ENCODE measurements at regions not wholly inside any gene's neighbourhood (a gene's known extent, or its start where the extent isn't known, plus 50 kb on each side); places are given as distances from the start of the nearest gene placed in this dataset.

DNA sequence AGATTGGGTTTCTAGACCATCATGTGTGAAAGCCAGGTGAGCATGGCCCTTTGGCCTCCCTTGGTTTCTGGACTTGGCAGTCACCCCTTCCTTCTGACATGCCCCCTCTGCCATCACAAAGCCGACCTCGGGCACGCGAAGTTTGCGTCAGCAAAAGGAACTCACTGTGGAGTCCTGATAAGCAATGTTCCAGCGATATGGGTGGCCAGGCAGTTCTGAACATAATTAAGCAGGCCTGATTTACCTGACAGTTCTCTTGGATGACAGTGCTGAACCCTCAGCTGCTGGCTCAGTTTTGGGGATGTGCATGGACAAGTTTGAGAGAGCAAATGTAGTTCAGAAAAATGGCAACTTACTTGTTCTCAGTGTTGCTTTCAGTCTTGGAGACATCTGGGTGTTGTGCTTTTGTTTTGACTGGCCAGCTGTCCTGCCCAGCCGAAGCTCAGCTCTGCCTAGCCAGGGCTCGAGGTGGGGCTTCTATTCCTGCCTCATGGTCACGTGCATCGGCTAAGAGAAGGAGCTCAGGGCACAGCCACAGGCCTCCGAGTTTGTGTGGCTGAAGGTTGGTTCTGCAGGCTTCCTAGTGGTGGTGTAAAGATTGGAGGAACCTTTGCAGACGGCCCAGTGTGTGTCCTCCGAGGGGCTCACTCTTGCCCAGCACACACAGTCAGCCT is 78.3 kb downstream of the CLDN34 start:
- Histone ChIP-seq H3K9me3 (ENCODE audit: low read depth, low read length, poor library complexity, severe bottlenecking) (no peaks in the 10 kb centered on the region), H3K4me1 (ENCODE audit: insufficient read depth, low read length, poor library complexity, severe bottlenecking) (peaks cover 10% of the 10 kb centered on the region), H3K4me3 (ENCODE audit: low read depth, low read length, poor library complexity, severe bottlenecking) (no peak overlapping the region), H3K27ac (ENCODE audit: low read depth, low read length, poor library complexity, severe bottlenecking) (no peak overlapping the region), H3K27me3 (replicated peaks; ENCODE audit: insufficient read depth, low read depth, low read length, poor library complexity) (no peaks in the 10 kb centered on the region), H3K36me3 (ENCODE audit: insufficient read depth, low read length, poor library complexity, severe bottlenecking) (no peaks in the 10 kb centered on the region)
- TF ChIP-seq EZH2 (IDR thresholded peaks at IDR 0.05; ENCODE audit: borderline replicate concordance, low read depth, low read length, poor library complexity, severe bottlenecking), result no peak
- TF ChIP-seq, protein P1, sequence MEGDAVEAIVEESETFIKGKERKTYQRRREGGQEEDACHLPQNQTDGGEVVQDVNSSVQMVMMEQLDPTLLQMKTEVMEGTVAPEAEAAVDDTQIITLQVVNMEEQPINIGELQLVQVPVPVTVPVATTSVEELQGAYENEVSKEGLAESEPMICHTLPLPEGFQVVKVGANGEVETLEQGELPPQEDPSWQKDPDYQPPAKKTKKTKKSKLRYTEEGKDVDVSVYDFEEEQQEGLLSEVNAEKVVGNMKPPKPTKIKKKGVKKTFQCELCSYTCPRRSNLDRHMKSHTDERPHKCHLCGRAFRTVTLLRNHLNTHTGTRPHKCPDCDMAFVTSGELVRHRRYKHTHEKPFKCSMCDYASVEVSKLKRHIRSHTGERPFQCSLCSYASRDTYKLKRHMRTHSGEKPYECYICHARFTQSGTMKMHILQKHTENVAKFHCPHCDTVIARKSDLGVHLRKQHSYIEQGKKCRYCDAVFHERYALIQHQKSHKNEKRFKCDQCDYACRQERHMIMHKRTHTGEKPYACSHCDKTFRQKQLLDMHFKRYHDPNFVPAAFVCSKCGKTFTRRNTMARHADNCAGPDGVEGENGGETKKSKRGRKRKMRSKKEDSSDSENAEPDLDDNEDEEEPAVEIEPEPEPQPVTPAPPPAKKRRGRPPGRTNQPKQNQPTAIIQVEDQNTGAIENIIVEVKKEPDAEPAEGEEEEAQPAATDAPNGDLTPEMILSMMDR (conservative IDR thresholded peaks at IDR 0.05; ENCODE audit: low read depth, low read length), result no peak
- no TSS peak for BruUV-seq (replicated peaks)
- ChIA-PET POLR2A (ENCODE audit: low non-redundant PET) (no interaction called here), CTCF (no interaction called here)
- no peak for DNase-seq (ENCODE audit: low spot score)
- intact Hi-C loops (cut with micrococcal nuclease; ENCODE audit: unreplicated experiment), result no loop called here

DNA sequence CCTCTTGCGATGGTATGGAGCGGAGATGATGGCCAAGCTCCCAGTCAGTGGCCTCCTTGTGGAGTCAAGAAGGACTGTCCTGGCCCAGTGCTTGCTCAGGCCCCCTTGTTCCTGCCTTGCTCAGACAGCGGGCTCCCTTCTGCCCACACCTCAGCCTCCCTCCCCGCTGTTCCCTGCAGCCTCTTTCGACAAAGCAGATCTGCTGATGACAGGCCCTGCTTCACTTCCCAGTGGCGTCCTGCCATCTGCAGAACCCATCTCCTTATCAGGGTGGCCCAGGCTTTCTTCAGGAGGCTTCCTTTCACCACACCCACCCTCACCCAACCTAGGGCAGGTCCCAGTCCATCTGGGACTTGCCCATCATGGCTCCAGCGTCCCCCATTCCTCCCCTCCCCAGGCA is 80.0 kb downstream of the CLDN34 start:
- CTCF ChIA-PET, result no interaction called here
- Histone ChIP-seq H3K27ac (ENCODE audit: low read depth, low read length, poor library complexity, severe bottlenecking) (no peak overlapping the region), H3K4me1 (ENCODE audit: insufficient read depth, low read length, poor library complexity, severe bottlenecking) (no peaks in the 10 kb centered on the region), H3K27me3 (replicated peaks; ENCODE audit: insufficient read depth, low read depth, low read length, poor library complexity) (no peaks in the 10 kb centered on the region), H3K4me3 (ENCODE audit: low read depth, low read length, poor library complexity, severe bottlenecking) (no peak overlapping the region), H3K9me3 (ENCODE audit: low read depth, low read length, poor library complexity, severe bottlenecking) (no peaks in the 10 kb centered on the region), H3K36me3 (ENCODE audit: insufficient read depth, low read length, poor library complexity, severe bottlenecking) (no peaks in the 10 kb centered on the region)
- TF ChIP-seq, protein P1 (conservative IDR thresholded peaks at IDR 0.05; ENCODE audit: low read depth, low read length), result no peak
- no peak for TF ChIP-seq EZH2 (IDR thresholded peaks at IDR 0.05; ENCODE audit: borderline replicate concordance, low read depth, low read length, poor library complexity, severe bottlenecking)
- intact Hi-C loops (cut with micrococcal nuclease; ENCODE audit: unreplicated experiment), result no loop called here
- POLR2A ChIA-PET (ENCODE audit: low non-redundant PET), result no interaction called here
- no peak for DNase-seq (ENCODE audit: low spot score)
- BruUV-seq (replicated peaks), result no TSS peak

DNA sequence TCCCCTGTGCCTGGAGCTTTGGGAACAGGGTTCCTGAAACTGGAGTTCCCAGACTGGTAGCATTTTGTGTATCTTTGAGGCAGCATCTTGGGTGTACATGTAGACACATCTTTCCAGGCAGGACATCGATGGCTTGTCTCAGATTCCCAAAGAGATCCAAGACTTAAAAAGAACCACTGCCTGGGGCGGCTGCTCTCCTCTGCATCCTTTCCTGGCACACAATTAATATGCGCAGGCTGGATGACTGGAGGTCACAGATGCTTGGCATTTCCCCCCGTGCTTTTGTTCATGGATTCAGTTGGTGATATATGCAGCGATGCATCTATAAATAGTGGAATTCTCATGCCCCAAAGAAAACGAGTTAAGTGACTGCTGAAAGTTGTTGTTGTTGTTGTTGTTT is 80.5 kb downstream of the CLDN34 start:
- Histone ChIP-seq H3K36me3 (ENCODE audit: insufficient read depth, low read length, poor library complexity, severe bottlenecking) (no peaks in the 10 kb centered on the region), H3K27ac (ENCODE audit: low read depth, low read length, poor library complexity, severe bottlenecking) (no peak overlapping the region), H3K27me3 (replicated peaks; ENCODE audit: insufficient read depth, low read depth, low read length, poor library complexity) (no peaks in the 10 kb centered on the region), H3K9me3 (ENCODE audit: low read depth, low read length, poor library complexity, severe bottlenecking) (no peaks in the 10 kb centered on the region), H3K4me1 (ENCODE audit: insufficient read depth, low read length, poor library complexity, severe bottlenecking) (no peaks in the 10 kb centered on the region), H3K4me3 (ENCODE audit: low read depth, low read length, poor library complexity, severe bottlenecking) (no peak overlapping the region)
- intact Hi-C loops (cut with micrococcal nuclease; ENCODE audit: unreplicated experiment), result no loop called here
- no peak for DNase-seq (ENCODE audit: low spot score)
- CTCF ChIA-PET, result no interaction called here
- TF ChIP-seq, protein P1 (conservative IDR thresholded peaks at IDR 0.05; ENCODE audit: low read depth, low read length), result no peak
- TF ChIP-seq EZH2 (IDR thresholded peaks at IDR 0.05; ENCODE audit: borderline replicate concordance, low read depth, low read length, poor library complexity, severe bottlenecking), result no peak
- POLR2A ChIA-PET (ENCODE audit: low non-redundant PET), result no interaction called here
- BruUV-seq (replicated peaks), result no TSS peak

Data from A673 (cell line).